NCI-H1694 treated with DMSO at 0.1 percent for 48 hours (cell line): ENCODE measurements at regions not wholly inside any gene's neighbourhood (a gene's known extent, or its start where the extent isn't known, plus 50 kb on each side); places are given as distances from the start of the nearest gene placed in this dataset.

ENCODE experiments used
- DNase-seq: peaks from one replicate; lab custom pipeline; 2025; lab: John Stamatoyannopoulos, UW

- no peak for DNase-seq
Observed at GRCh38 chr3:113096188-113096892, 105.6 kb downstream of the GTPBP8 start.

GRCh38 chr3:113097960-113098447, 107.2 kb downstream of the GTPBP8 start:
- DNase-seq, result no peak

DNA sequence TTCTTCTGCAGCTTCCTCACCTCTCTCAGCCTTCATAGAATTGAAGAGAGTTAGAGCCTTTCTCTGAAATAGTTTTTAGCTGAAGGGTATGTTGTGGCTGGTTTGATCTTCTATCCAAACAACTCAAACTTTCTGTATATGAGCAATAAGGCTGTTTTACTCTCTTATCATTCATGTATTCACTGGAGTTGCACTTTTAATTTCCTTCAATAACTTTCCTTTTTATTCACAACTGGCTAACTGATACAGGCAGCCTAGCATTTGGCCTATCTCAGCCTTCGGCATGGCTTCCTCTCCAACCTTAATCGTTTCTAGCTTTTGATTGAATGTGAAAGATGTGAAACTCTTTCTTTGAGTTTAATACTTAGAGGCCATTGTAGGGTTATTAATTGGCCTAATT, 109.3 kb downstream of the GTPBP8 start:
- no peak for DNase-seq

DNA sequence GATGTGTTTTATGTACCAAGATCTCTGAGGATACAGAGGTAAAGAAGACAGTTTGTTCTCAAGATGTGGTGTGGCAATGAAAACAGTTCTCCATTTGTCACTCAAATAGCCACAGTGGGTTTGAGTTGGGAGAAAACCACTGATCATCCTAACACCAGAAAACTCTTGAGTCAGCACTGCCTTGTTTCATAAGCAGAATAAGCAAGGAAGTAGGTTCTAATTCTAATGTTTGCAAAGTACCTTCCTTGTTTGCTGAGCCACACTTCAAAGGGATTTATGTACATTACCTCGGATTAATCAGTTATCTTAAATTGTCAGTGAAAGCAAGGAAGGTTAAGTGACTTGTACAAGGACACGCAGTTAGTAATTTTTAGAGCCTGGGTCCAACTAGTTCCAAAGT, 107.8 kb upstream of the BOC start:
- DNase-seq, result no peak

DNA sequence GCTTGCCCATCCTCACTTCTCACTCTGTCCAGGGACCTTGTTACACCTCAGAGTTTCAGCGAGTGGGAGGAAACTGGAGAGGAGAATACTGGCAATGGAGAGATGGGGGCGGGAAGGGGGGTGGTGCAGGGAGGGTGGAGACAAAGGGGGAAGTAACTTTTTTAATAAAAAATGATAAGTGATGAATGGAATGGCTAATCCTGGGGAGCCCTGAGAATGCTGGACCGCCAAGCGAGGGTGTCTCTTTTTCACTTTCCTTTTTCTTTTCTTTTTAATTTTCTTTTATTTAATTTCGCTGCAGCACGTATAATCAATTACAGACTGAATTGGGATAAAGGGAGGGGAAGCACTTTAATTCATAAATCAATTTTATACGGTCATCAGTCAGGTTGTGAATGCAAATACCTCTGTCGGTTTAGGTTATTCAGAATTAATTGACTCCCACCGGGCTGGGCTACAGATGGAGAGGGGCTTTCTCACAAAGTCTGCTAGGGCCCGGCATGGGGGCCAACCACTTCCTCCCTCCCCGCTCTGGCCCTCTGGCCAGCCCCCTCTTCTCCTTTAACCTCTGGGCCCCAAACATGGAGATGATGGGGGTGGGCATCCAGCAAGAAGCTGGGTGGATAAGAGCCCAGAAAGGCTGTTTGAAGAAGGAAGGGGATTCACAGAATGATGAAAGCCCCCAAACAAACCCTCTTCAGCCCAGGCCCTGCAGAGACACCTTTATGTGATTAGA, 106.8 kb upstream of the BOC start:
- no peak for DNase-seq

DNA sequence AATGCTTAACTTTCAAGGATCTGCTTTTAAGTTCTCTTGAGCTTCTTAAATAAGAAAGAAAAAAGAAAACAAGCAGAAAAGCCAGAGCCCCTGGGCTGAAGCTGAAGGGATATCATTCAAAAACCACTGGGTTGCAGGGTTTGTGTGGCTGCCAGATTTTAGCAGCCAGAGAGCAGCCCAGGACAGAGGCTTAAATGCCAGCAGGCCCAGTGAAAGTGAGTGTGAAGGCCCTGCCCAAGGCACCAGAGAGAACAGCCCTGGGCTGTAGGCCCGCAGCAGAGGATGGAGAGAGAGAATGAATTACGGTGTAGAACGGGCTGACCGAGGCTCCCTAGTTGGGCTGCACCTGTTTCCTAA, 106.3 kb upstream of the BOC start:
- no peak for DNase-seq

DNA sequence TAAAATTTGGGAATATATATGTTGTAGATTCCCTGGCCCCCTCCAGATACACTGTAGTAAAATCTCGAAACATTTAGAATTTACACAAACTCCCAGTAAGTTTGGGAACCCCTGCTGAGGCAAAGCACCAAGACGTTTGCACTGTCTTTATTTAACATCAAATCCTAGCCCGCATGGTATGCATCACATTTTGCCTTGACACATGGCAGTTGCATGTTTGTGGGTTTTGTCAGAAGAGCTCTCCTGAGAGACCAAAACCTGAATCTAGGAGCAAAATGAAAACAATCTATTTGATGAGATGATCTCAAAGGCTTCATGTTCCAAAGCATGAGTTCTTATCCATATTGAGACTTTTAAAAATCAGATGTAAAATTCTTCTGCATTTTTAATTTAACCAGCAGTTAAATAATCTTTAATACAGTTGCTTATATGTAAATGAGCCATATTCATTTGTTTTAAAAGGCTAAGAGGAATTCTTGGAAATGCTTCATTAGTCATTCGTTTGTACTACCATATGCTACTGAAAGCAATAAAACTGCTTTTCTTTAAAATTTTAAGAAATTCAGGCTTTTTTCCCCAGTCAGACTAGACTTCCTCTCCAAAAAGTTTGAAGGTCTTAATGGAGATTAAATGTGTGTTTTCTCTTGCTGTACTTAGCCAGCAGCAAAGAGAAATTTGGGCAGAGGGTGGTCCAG, 105.2 kb upstream of the BOC start:
- DNase-seq, result no peak

- no peak for DNase-seq
Observed at GRCh38 chr3:113110267-113110666, 101.1 kb upstream of the BOC start.

DNA sequence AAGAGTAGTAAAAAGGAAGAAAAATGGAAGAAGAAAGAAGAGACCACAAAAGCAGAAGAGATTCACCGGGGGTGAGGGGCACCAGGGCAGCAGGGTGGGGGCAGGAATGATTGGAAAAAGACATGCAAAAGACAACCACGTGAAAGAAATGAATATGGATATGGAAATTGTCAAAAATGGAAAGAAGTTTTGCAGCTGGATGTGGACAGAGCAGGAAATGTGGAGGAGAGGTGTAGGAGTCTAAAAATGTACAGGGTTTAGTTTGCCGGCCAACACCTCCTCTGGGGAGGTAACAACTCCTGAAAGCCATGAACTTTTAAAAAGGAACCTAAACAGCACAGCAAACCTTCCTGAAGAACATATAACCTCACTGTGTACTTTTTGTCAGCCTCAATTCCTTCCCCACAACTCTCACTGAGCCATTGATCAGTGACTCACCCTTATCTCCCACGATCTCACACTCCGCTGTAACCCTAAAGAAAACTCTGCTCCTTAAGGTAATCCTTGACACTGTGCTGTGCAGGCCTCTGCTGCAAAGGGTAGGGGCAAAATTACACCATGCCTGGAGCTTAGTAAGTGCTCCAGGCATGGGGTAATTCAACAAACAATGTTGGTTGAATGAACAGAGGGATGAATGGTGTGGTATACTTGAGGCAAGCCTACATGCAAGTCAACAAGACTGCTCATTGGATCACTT, 100.2 kb upstream of the BOC start:
- no peak for DNase-seq

GRCh38 chr3:113113361-113113760, 98.0 kb upstream of the BOC start:
- no peak for DNase-seq

DNA sequence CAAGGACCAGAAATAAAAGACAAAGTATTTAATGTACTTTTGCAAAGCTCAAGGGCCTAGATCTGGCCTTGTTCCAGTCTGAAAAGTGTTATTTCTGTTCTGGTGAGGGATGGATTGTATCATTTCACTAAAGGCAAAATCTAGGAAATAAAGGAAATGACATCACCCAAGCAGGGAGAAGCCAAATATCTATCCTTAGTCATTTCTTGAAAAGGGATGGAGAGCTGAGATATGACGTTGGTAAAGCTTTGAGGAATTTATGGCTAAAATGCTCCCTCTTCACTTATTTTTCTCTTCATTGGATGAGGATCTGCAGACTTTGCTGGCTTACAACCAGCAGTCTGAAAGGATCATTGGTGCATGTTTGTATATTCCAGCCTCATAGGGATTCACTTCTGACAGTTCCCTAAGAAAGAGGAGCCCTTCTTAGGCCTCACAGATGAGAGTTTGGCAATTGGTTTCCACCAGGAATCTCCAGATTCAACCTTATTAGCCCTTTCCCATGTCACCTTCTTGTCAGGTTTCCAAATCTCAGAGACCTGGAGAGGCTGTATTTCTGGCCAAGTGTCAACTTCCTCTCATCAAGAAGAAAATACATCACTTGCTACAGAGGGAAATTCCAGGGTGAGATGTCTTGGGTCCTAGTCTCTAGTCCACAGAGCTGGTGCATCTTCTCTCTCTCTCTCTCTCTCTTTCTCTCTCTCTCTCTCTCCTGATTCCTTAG, 93.7 kb upstream of the BOC start:
- DNase-seq, result no peak

DNA sequence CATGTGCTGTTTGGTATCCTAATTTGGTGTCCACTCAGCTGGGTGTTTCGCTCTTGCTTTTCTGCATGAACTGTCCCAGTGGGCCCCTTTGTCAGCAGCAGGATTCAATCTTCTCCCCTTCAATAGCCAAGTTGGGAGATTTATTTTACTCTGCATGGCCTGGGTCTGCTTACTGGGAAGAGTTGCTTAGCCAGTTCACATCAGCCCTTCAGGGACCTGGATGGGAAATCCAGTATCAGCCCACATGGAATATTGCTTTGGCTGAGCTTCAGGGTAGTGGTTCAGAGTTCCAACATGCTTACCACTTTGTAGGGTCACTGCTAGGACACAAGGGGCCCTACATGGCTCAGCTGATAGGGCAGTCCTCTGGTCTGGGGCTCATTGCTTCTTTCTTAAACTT, 93.0 kb upstream of the BOC start:
- DNase-seq, result no peak

GRCh38 chr3:113124256-113124830, 87.0 kb upstream of the BOC start:
- DNase-seq, result no peak

DNA sequence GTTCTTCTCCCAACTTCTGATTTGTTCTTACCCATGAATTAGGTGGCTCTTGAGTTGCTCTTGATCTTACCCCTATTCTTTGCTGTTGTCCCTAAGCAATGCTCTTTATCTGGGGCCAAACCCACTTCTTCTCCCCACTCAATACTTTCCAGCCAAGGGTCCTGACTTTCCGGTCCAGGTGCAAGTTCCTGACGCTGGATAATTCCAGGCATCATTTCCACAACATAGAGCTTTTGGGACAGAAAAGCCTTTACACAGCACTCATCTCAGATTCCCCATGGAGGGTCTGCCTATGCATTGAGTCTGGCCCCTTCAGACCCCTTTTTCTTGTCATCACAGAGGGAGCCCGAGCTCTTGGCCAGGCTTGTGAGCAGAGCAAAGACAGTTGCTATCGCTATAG, 85.4 kb upstream of the BOC start:
- DNase-seq, result no peak

DNA sequence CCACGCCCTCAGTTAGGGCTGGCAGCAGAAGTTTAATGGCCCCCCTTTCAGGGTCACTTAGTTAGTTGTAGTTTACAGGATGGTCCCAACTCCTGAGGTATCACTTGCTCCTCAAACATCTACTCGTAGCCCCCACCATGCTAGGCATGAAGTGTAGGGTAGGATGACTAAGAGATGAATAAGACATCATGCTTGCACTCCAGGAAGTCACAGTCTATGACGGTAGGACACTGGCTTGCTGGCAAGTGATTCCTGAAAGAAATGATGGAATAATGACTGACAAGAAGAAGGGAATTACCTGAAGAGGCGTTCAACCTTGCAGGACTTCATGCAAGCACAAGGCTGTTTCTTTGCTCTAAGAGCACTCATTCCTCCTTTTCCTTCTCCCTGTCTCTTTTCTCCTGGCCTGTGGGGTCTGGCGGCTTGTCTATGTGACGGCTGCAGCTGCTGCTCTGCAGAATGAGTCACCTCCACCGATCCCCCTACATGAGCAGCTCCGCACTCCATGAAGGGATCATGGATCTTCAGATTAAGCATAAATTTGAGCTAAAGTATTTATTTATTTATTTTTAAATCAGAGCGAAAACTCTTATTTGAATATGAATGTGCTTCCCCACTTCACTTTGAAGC, 82.9 kb upstream of the BOC start:
- DNase-seq, result no peak

DNA sequence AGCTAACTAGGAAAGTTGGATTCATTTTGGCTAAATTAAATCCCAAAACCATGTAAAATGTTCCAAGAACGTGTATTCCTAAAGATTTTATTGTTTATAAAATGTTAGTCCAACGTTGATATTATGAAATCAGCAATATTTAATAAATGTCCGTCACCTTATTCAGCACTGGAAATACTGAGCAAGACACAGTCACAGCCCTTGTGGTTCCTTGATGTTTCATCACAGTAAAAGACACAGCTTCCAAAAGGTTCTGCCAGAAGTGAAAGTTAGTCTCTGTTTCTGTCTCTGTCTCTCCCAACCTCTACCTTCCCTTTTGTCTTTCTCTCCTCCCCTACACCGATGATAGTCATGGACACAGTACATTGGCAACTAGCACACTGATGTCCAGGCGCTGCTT, 82.2 kb upstream of the BOC start:
- no peak for DNase-seq

DNA sequence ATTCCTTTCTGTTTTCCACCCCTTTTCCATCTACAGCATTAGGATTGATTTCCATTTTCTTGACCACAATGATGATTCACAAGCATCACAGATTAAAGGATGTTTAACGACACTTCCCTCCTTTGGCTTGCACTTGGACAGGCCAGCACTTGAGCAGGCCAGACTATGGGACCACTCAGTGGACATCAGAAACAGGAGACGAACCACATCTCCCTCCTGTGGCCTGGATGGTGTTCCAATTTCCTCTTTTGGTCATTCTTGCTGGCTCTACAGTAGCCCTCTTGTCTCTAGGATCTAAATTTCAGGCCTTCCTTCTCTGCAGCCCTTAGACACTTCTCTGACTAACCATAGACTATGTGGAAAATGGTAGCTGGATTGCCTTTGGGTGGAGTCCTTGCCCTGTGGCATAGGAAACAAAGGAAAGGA, 78.8 kb upstream of the BOC start:
- no peak for DNase-seq

GRCh38 chr3:113133140-113133539, 78.2 kb upstream of the BOC start:
- no peak for DNase-seq

- DNase-seq, result peak; percentile 41
Observed at GRCh38 chr3:113136071-113136470, 75.3 kb upstream of the BOC start.

DNA sequence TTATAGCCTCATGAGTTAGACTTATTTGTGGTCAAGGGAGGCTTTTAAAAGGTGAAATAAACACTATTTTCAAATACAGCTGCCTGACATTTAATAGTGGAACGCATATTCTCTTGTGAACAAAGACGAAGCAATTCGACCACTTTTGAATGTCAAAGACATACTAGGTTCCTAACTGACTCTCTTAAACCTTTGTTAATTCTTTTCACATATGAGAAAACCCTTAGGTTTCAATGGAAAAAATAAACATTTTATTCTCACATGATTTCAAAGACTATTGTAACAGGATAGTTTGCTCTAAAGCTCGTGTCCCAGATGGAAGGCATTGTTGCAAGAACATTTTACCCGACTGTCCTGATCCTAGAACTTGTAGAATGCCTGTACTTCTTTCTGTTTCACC, 74.8 kb upstream of the BOC start:
- no peak for DNase-seq
